Right lobe of liver (tissue), 6 donors: ENCODE measurements at regions not wholly inside any gene's neighbourhood (a gene's known extent, or its start where the extent isn't known, plus 50 kb on each side); places are given as distances from the start of the nearest gene placed in this dataset.

ENCODE experiments used
- ATAC-seq, 4 donors: fragments of 200-7000 bp; cut with Tn5 transposase; one replicate each; pipeline ENCODE4 v1.9.1; 2020; ENCODE audit warnings: mild to moderate bottlenecking in 4 of 4, moderate library complexity in 4 of 4
- DNase-seq, 3 donors: peaks; one replicate each; pipeline ENCODE4 v3.0.0-alpha.2; 2020
- H3K27ac ChIP-seq, 3 donors: fragments of 200-600 bp; one replicate each; pipeline ENCODE4 v1.8.0; 2022
- H3K27me3 ChIP-seq, 2 donors: fragments of 200-600 bp; one replicate each; pipeline ENCODE4 v1.8.0; 2022
- H3K36me3 ChIP-seq, 4 donors: fragments of 200-600 bp; sonication (generic) in 1 of 4; one replicate each; pipeline versions ENCODE4 v1.5.1 to v1.8.0; 2017 to 2022; ENCODE audit warnings: control low read depth in 1 of 4
- H3K4me1 ChIP-seq, 4 donors: fragments of 200-600 bp; sonication (generic) in 1 of 4; one replicate each; pipeline versions ENCODE4 v1.5.1 to v1.8.0; 2017 to 2022; ENCODE audit warnings: control low read depth in 1 of 4
- H3K4me3 ChIP-seq, 3 donors: fragments of 200-600 bp; one replicate each; pipeline ENCODE4 v1.8.0; 2022
- H3K9me3 ChIP-seq, 4 donors: fragments of 200-600 bp; sonication (generic) in 1 of 4; one replicate each; pipeline versions ENCODE4 v1.5.1 to v1.8.0; 2017 to 2022; ENCODE audit warnings: control low read depth in 1 of 4
- POLR2A ChIP-seq: fragments of 450-650 bp; IDR thresholded peaks from one replicate; pipeline ENCODE4 v1.6.1; 2017; ENCODE audit warnings: antibody characterized with exemption, mild to moderate bottlenecking
- WGBS: methylation state at CpG from one replicate; pipeline ENCODE4 v1.1.6; 2018; ENCODE audit warnings: low coverage, low lambda C conversion rate; ENCODE audit not compliant: insufficient coverage; ENCODE audit errors: missing lambda C conversion rate; 5-methylcytosine and 5-hydroxymethylcytosine counted together
- intact Hi-C, 2 donors: fragments of 100-400 bp; cut with DNase I; formaldehyde crosslinking; loops; one replicate each; pipeline versions ENCODE4 v1.11.2 to v1.14.1; 2022
- TF ChIP-seq, protein P1 (sequence below), 4 donors: fragments of 200-600 bp in 3 of 4; fragments of 450-650 bp in 1 of 4; IDR thresholded peaks; one replicate each; pipeline versions ENCODE4 v1.5.1 to v1.8.0; 2016 to 2022; ENCODE audit warnings: antibody characterized with exemption in 4 of 4, mild to moderate bottlenecking in 2 of 4
- donor health status: DM: no; HTN: yes; CAD: no.
- donor health status: DM: no; HTN: no; CAD: no.
- donor health status: DM: no; HTN: no; CAD: no.
- donor health status: DM: no; HTN: yes; CAD: no.
- donor health status: DM: no; HTN: yes; CAD: no.

DNA sequence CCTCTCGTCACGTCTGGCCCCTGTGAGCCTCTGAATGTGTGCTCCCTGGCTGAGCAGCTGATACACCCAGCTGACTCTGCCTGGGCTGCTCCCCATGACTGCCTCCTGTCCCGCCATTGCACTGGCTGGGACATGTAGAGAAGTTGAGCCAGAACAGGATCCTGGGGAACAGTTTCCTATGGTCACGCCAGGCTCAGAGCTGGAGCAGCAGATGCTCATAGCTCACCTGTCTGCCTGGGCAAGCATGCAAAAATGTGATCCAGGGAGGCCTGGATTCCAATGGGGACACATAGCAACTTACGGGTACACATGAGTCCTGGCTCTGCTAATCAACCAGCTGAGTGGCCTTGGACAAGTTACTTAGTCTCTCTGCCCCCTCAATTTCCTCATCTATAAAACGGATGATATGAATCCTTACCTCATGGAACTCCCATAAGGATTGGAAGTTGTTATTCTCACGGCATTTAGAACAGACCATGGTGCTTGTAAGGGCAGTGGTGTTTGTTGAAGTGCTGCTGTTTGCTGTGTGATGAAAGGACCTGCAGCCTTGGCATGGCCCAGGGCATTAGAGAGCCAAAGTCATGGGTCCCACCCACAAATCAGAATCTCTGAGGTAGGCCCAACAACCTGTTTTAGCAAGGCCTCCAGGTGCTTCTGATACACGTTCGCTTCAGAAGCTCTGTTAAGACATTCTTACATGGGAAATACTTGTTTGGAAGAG is 150.3 kb upstream of the VANGL1 start:
- no peak for ATAC-seq
- no peaks in the 10 kb centered on the region for H3K9me3 ChIP-seq
- H3K27me3 ChIP-seq: no peaks in the 10 kb centered on the region
- DNase-seq: no peak
- 95% methylated on average over 6 of the region's 9 CpGs for WGBS
- intact Hi-C loops: no loop called here
- no peak overlapping the region for H3K4me3 ChIP-seq
- no peaks in the 10 kb centered on the region for H3K4me1 ChIP-seq
- TF ChIP-seq POLR2A: no peak
- TF ChIP-seq, protein P1, sequence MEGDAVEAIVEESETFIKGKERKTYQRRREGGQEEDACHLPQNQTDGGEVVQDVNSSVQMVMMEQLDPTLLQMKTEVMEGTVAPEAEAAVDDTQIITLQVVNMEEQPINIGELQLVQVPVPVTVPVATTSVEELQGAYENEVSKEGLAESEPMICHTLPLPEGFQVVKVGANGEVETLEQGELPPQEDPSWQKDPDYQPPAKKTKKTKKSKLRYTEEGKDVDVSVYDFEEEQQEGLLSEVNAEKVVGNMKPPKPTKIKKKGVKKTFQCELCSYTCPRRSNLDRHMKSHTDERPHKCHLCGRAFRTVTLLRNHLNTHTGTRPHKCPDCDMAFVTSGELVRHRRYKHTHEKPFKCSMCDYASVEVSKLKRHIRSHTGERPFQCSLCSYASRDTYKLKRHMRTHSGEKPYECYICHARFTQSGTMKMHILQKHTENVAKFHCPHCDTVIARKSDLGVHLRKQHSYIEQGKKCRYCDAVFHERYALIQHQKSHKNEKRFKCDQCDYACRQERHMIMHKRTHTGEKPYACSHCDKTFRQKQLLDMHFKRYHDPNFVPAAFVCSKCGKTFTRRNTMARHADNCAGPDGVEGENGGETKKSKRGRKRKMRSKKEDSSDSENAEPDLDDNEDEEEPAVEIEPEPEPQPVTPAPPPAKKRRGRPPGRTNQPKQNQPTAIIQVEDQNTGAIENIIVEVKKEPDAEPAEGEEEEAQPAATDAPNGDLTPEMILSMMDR (IDR thresholded peaks at IDR 0.05): no peak
- no peak overlapping the region for H3K27ac ChIP-seq
- H3K36me3 ChIP-seq: no peaks in the 10 kb centered on the region

DNA sequence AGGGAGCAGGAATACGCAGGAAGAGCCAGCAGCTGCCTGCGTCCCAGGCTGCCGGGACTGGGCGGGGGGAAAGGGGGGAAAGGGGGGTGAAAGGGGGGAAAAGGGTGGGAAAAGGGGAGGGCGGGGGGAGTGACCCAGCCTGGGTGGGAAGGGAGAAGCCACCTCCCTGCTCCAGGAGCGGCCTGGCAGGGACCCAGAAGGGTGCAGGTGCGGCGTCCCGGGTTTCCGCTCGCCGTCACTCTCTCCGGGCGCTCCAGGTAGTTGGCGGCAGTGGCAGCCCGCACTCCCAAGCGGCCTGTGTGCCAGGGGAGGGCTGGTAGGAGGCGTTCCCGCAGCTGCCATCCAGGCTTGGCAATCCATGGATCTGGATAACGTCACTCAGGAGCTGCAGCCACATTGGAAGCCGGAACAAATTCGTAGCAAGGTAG is 141.0 kb upstream of the NGF start:
- no peaks in the 10 kb centered on the region for H3K36me3 ChIP-seq
- ATAC-seq (no peak), DNase-seq (no peak)
- 24% methylated on average over 4 of the region's 22 CpGs for WGBS
- intact Hi-C loops: loop anchor here in 1 of 2 donors (10.0 kb wide), 1 partner anchor 344 kb away; no protein-coding TSS in a partner anchor
- no peaks in the 10 kb centered on the region for H3K9me3 ChIP-seq
- TF ChIP-seq, protein P1 (IDR thresholded peaks at IDR 0.05): no peak
- TF ChIP-seq POLR2A: no peak
- H3K4me1 ChIP-seq: no peaks in the 10 kb centered on the region
- H3K27ac ChIP-seq: no peak overlapping the region
- no peak overlapping the region for H3K4me3 ChIP-seq
- no peaks in the 10 kb centered on the region for H3K27me3 ChIP-seq

DNA sequence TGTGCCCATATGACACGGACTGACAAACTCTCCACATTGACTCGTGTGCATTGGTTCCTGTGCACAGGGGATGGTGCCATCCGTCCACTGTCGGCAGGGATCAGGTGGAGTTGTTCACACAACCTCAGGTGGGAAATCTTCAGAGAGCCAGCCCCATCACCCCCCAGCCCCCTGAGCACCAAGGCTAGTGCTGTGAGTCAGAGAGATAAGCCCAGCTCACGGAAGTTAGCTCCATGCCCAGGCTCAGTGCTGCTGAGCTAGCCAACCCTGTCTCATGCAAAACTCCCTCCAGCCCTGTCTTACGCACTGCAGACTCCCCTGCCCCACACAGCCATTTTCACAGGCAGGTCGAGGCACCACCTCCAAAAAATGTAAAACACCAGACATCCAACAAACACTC is 139.0 kb upstream of the NGF start:
- ATAC-seq (no peak), DNase-seq (no peak)
- intact Hi-C loops: loop anchor here in 1 of 2 donors (10.0 kb wide), 1 partner anchor 342 kb away; no protein-coding TSS in a partner anchor
- H3K4me3 ChIP-seq: no peak overlapping the region
- no peaks in the 10 kb centered on the region for H3K36me3 ChIP-seq
- H3K27ac ChIP-seq: no peak overlapping the region
- H3K27me3 ChIP-seq: no peaks in the 10 kb centered on the region
- no peaks in the 10 kb centered on the region for H3K9me3 ChIP-seq
- no peak for TF ChIP-seq POLR2A
- TF ChIP-seq, protein P1 (IDR thresholded peaks at IDR 0.05): no peak
- no peaks in the 10 kb centered on the region for H3K4me1 ChIP-seq
- WGBS: 83% methylated on average over 1 of the region's 7 CpGs

DNA sequence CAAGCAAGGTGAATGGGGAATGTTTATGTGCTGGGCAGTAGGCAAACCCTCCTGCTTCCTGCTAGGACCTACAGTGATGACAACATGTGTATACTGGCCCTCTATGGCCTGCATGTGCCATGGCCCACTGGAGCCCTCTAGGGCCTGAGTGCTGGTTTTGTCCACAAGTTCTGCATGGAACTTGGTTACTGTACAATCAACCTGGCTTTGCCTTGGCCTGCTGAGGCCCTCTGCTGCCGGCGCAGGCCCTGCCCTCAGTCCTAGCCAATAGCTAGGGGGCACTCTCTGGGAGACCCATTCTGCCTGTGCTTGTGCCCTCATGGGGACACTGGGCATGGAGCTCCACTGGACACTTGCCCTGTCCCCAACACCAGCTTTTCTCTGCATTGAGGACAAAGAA is 138.6 kb upstream of the NGF start:
- no peaks in the 10 kb centered on the region for H3K36me3 ChIP-seq
- no peak for ATAC-seq
- H3K9me3 ChIP-seq: no peaks in the 10 kb centered on the region
- intact Hi-C loops: loop anchor here in 1 of 2 donors (10.0 kb wide), 1 partner anchor 342 kb away; no protein-coding TSS in a partner anchor
- no peak for DNase-seq
- H3K27ac ChIP-seq: no peak overlapping the region
- no peak overlapping the region for H3K4me3 ChIP-seq
- TF ChIP-seq, protein P1 (IDR thresholded peaks at IDR 0.05): peak in 1 of 4 donors; percentile 8
- no peak for TF ChIP-seq POLR2A
- WGBS: no CpG with 5 or more reads among the region's 2 CpGs
- H3K27me3 ChIP-seq: no peaks in the 10 kb centered on the region
- no peaks in the 10 kb centered on the region for H3K4me1 ChIP-seq
